HepG2 (cell line): ENCODE measurements at regions not wholly inside any gene's neighbourhood (a gene's known extent, or its start where the extent isn't known, plus 50 kb on each side); places are given as distances from the start of the nearest gene placed in this dataset.

Experiments used
- ATAC-seq: fragments of 200-7000 bp; cut with Tn5 transposase; 3 replicates; pipeline ENCODE4 v1.9.1; 2020; ENCODE audit warnings: mild to moderate bottlenecking, moderate library complexity
- BruUV-seq: library from RNA; stranded (reverse); fragments of 400-500 nt; replicated peaks from 2 replicates; lab custom pipeline; 2021; lab: Mats Ljungman, UMichigan
- CTCF ChIA-PET: fragments of 300-600 bp; formaldehyde crosslinking; extraction: SDS; loops from one replicate; lab custom pipeline; 2021; ENCODE audit warnings: low total read pairs, inconsistent platforms, low intra/inter-chr PET ratio; lab: Yijun Ruan, JAX
- POLR2A ChIA-PET: fragments of 350-600 bp; sonication (Branson Sonifier 250); formaldehyde crosslinking; loops from one replicate; lab custom pipeline; 2020; ENCODE audit warnings: antibody characterized with exemption, inconsistent platforms; lab: Yijun Ruan, JAX
- DNase-seq: peaks from one replicate; pipeline ENCODE4 v3.0.0-alpha.2; 2015; ENCODE audit warnings: low spot score
- FAIRE-seq: peaks from 3 replicates; lab custom pipeline; 2011; peaks lifted over from hg19 to GRCh38; lab: Jason Lieb, UNC
- H2AFZ ChIP-seq: one replicate; pipeline ENCODE4 v1.6.1; 2011; ENCODE audit warnings: low read length, inconsistent platforms
- H3K27ac ChIP-seq: fragments of 300-600 bp; 3 replicates; pipeline ENCODE4 v1.8.0; 2011; ENCODE audit warnings: mixed run types, mild to moderate bottlenecking, mixed read lengths, low read length, inconsistent platforms; ENCODE audit not compliant: insufficient read depth; ENCODE audit errors: extremely low read length
- H3K27me3 ChIP-seq, 2 experiments: fragments of 200-600 bp in 1 of 2; 2 replicates in 1 of 2; 3 replicates in 1 of 2; pipeline versions ENCODE4 v1.6.0 to v1.8.0; 2011; ENCODE audit warnings: low read length in 2 of 2, mild to moderate bottlenecking in 2 of 2, moderate library complexity in 2 of 2, inconsistent platforms in 1 of 2; ENCODE audit not compliant: insufficient read depth in 2 of 2, control insufficient read depth in 1 of 2
- H3K36me3 ChIP-seq, 2 experiments: fragments of 200-600 bp in 1 of 2; replicated peaks in 1 of 2; 2 replicates in 1 of 2; 3 replicates in 1 of 2; pipeline versions ENCODE4 v1.5.1 to v1.8.0; 2011; ENCODE audit warnings: low read length in 2 of 2, inconsistent platforms in 1 of 2; ENCODE audit not compliant: insufficient read depth in 2 of 2, control insufficient read depth in 1 of 2
- H3K4me1 ChIP-seq: 2 replicates; pipeline ENCODE4 v1.5.1; 2012; ENCODE audit warnings: low read length, inconsistent platforms; ENCODE audit not compliant: insufficient read depth
- H3K4me2 ChIP-seq: 2 replicates; pipeline ENCODE4 v1.6.0; 2011; ENCODE audit warnings: low read depth, low read length, inconsistent platforms
- H3K4me3 ChIP-seq, 3 experiments: fragments of 200-600 bp in 1 of 3; sonication (generic), shearing (Covaris generic) in 1 of 3; replicated peaks in 1 of 3; 2 replicates each; pipeline ENCODE4 v1.5.1; 2011 to 2016; ENCODE audit warnings: low read length in 3 of 3, inconsistent platforms in 2 of 3, low read depth in 2 of 3, mild to moderate bottlenecking in 2 of 3, control low read depth in 1 of 3, mixed read lengths in 1 of 3; ENCODE audit not compliant: insufficient read depth in 1 of 3
- H3K79me2 ChIP-seq: one replicate; pipeline ENCODE4 v1.6.1; 2011; ENCODE audit warnings: low read length, inconsistent platforms; ENCODE audit not compliant: insufficient read depth
- H3K9ac ChIP-seq: 2 replicates; pipeline ENCODE4 v1.6.0; 2011; ENCODE audit warnings: mild to moderate bottlenecking, low read depth, low read length, inconsistent platforms; ENCODE audit not compliant: insufficient read depth
- H3K9me3 ChIP-seq: 2 replicates; pipeline ENCODE4 v1.5.1; 2012; ENCODE audit warnings: mild to moderate bottlenecking, low read length
- H4K20me1 ChIP-seq: 2 replicates; pipeline ENCODE4 v1.6.0; 2011; ENCODE audit warnings: inconsistent platforms, mild to moderate bottlenecking, low read length, moderate library complexity; ENCODE audit not compliant: insufficient read depth
- CEBPB ChIP-seq: IDR thresholded peaks from 2 replicates; pipeline ENCODE4 v1.6.1; 2011; ENCODE audit warnings: low read depth, low read length, improper control_type of control experiment, borderline replicate concordance
- THYN1 ChIP-seq: sonication (generic); formaldehyde crosslinking; IDR thresholded peaks from 2 replicates; pipeline ENCODE4 v1.8.1; 2023; ENCODE audit warnings: low read depth, mild to moderate bottlenecking, moderate library complexity, missing genetic modification reagents, borderline replicate concordance
- ZFP90 ChIP-seq: sonication (generic); formaldehyde crosslinking; IDR thresholded peaks from 2 replicates; pipeline ENCODE4 v1.8.0; 2022; ENCODE audit warnings: missing genetic modification reagents, mild to moderate bottlenecking, inconsistent platforms, borderline replicate concordance
- ZNF20 ChIP-seq: sonication (generic); formaldehyde crosslinking; IDR thresholded peaks from 2 replicates; pipeline ENCODE4 v1.4.0; 2020; ENCODE audit warnings: mild to moderate bottlenecking, moderate library complexity, missing genetic modification reagents
- ZNF274 ChIP-seq: sonication (generic); formaldehyde crosslinking; IDR thresholded peaks from 2 replicates; pipeline ENCODE4 v1.5.1; 2020; ENCODE audit warnings: mild to moderate bottlenecking, missing genetic modification reagents
- WGBS: methylation state at CpG from one replicate; pipeline ENCODE4 v1.1.6; 2017; ENCODE audit warnings: low lambda C conversion rate; 5-methylcytosine and 5-hydroxymethylcytosine counted together
- in situ Hi-C: cut with HindIII; loops from 2 replicates; pipeline ENCODE4 v1.10.0; 2017; ENCODE audit warnings: low pct_unique_long_range_greater_than_20kb; ENCODE audit not compliant: extremely low pct_ligation_motif_present
- intact Hi-C: fragments of 100-400 bp; cut with micrococcal nuclease; formaldehyde crosslinking; loops from one replicate; pipeline ENCODE4 v1.10.0; 2022; ENCODE audit not compliant: unreplicated experiment
- TF ChIP-seq, protein P1 (sequence below), 2 experiments: fragments of 450-650 bp in 1 of 2; sonication (generic) in 1 of 2; formaldehyde crosslinking in 1 of 2; IDR thresholded peaks; 2 replicates each; pipeline versions ENCODE4 v1.6.1 to v1.8.0; 2016 to 2022; ENCODE audit warnings: antibody characterized with exemption in 1 of 2, mild to moderate bottlenecking in 1 of 2, missing genetic modification reagents in 1 of 2
- TF ChIP-seq, protein P2 (sequence below): IDR thresholded peaks from 2 replicates; pipeline ENCODE4 v1.6.1; 2016; ENCODE audit warnings: low read depth
- TF ChIP-seq, protein P3 (sequence below): sonication (generic); formaldehyde crosslinking; IDR thresholded peaks from 2 replicates; pipeline ENCODE4 v1.4.0; 2020; ENCODE audit warnings: missing genetic modification reagents, borderline replicate concordance

DNA sequence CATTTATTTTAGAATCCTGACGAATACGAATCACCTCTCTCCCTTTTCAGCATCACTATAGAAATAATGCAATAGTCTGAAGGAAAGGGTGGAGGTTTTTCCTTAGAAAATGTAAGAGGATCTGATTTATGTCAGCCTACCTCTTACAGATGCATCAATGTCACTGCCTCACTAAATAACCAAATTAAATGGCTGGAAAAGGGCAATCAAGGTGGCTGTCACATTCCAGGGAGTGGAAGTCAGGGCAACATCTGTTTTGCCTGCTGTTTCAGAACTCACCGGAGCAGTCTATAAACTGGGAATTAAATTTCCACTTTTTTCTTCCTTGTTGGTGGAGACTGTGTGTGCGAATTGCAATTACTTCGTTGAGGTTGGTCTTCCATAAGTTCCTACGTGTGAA is 299.3 kb upstream of the PDZRN3 start (continued):
- TF ChIP-seq, protein P1, sequence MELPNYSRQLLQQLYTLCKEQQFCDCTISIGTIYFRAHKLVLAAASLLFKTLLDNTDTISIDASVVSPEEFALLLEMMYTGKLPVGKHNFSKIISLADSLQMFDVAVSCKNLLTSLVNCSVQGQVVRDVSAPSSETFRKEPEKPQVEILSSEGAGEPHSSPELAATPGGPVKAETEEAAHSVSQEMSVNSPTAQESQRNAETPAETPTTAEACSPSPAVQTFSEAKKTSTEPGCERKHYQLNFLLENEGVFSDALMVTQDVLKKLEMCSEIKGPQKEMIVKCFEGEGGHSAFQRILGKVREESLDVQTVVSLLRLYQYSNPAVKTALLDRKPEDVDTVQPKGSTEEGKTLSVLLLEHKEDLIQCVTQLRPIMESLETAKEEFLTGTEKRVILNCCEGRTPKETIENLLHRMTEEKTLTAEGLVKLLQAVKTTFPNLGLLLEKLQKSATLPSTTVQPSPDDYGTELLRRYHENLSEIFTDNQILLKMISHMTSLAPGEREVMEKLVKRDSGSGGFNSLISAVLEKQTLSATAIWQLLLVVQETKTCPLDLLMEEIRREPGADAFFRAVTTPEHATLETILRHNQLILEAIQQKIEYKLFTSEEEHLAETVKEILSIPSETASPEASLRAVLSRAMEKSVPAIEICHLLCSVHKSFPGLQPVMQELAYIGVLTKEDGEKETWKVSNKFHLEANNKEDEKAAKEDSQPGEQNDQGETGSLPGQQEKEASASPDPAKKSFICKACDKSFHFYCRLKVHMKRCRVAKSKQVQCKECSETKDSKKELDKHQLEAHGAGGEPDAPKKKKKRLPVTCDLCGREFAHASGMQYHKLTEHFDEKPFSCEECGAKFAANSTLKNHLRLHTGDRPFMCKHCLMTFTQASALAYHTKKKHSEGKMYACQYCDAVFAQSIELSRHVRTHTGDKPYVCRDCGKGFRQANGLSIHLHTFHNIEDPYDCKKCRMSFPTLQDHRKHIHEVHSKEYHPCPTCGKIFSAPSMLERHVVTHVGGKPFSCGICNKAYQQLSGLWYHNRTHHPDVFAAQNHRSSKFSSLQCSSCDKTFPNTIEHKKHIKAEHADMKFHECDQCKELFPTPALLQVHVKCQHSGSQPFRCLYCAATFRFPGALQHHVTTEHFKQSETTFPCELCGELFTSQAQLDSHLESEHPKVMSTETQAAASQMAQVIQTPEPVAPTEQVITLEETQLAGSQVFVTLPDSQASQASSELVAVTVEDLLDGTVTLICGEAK (IDR thresholded peaks at IDR 0.05) = no peak
- TF ChIP-seq, protein P1 (CRISPR knock-in tag; IDR thresholded peaks at IDR 0.05) = no peak

DNA sequence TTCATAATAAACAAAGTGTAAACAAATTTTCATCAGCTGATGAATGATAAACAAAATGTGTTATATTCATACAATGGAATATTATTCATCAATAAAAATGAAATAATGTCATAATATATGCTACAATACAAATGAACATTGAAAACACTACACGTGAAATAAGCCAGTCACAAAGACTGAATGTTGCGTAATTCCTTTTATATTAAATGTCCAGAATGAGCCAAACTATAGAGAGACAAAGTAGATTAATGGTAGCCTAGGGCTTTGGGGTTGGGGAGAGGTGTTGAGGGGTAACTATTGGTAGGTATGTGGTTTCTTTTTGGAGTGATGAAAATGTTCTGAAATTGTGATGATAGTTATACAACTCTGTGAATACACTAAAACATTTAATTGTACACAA is 292.9 kb upstream of the PDZRN3 start:
- no TSS peak for BruUV-seq
- Histone ChIP-seq H3K4me1 (no peaks in the 10 kb centered on the region), H2AFZ (no peak overlapping the region), H3K79me2 (no peaks in the 10 kb centered on the region), H3K4me2 (no peak overlapping the region), H3K36me3 (no peaks in the 10 kb centered on the region), H3K4me3 (no peak overlapping the region), H3K9ac (no peak overlapping the region), H4K20me1 (no peaks in the 10 kb centered on the region), H3K27ac (no peak overlapping the region), H3K27me3 (no peaks in the 10 kb centered on the region), H3K9me3 (no peaks in the 10 kb centered on the region)
- peak; percentile 65 for TF ChIP-seq CEBPB
- TF ChIP-seq, protein P2, sequence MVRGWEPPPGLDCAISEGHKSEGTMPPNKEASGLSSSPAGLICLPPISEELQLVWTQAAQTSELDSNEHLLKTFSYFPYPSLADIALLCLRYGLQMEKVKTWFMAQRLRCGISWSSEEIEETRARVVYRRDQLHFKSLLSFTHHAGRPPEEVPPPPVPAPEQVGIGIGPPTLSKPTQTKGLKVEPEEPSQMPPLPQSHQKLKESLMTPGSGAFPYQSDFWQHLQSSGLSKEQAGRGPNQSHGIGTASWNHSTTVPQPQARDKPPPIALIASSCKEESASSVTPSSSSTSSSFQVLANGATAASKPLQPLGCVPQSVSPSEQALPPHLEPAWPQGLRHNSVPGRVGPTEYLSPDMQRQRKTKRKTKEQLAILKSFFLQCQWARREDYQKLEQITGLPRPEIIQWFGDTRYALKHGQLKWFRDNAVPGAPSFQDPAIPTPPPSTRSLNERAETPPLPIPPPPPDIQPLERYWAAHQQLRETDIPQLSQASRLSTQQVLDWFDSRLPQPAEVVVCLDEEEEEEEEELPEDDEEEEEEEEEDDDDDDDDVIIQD (CRISPR knock-in tag) = no peak
- no peak for TF ChIP-seq THYN1 (CRISPR knock-in tag)
- no peak for TF ChIP-seq ZNF20
- no peak for TF ChIP-seq ZFP90
- TF ChIP-seq, protein P3, sequence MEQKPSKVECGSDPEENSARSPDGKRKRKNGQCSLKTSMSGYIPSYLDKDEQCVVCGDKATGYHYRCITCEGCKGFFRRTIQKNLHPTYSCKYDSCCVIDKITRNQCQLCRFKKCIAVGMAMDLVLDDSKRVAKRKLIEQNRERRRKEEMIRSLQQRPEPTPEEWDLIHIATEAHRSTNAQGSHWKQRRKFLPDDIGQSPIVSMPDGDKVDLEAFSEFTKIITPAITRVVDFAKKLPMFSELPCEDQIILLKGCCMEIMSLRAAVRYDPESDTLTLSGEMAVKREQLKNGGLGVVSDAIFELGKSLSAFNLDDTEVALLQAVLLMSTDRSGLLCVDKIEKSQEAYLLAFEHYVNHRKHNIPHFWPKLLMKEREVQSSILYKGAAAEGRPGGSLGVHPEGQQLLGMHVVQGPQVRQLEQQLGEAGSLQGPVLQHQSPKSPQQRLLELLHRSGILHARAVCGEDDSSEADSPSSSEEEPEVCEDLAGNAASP (CRISPR knock-in tag) = no peak
- no peak for TF ChIP-seq ZNF274
- ATAC-seq (no peak), FAIRE-seq (no peak), DNase-seq (no peak)
- 8% methylated on average over 2 of the region's 2 CpGs for WGBS
- CTCF ChIA-PET = no interaction called here
- intact Hi-C loops (no loop called here), in situ Hi-C loops (no loop called here)
- POLR2A ChIA-PET = no interaction called here
